Ishikawa (cell line): ENCODE measurements at regions not wholly inside any gene's neighbourhood (a gene's known extent, or its start where the extent isn't known, plus 50 kb on each side); places are given as distances from the start of the nearest gene placed in this dataset.

Experiments used
- EGR1 ChIP-seq: IDR thresholded peaks from 2 replicates; pipeline ENCODE4 v1.6.1; 2012
- RAD21 ChIP-seq: IDR thresholded peaks from 2 replicates; pipeline ENCODE4 v1.6.1; 2012; ENCODE audit warnings: low read depth
- YY1 ChIP-seq: IDR thresholded peaks from 2 replicates; pipeline ENCODE4 v1.6.1; 2012; ENCODE audit warnings: low read depth

DNA sequence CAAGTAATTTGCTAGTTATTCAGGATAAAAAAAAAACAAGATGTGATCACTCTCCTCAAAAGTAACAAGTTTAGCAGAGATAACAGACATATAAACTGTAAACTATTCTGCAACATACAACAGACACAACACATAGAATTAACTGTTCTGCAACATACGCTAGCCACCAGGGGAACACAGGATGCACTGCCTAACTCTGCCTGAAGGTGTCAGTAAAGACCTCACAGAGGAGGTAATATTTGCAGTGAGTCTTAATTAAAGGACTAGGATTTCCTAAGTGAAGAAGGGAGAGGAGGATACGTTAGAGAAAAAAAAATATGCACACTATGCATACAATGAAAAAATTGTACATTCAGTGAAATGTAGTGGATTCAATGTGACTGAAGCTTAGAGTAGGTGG is 129.6 kb downstream of the NBPF8 start:
- TF ChIP-seq RAD21, result peak; percentile 61

DNA sequence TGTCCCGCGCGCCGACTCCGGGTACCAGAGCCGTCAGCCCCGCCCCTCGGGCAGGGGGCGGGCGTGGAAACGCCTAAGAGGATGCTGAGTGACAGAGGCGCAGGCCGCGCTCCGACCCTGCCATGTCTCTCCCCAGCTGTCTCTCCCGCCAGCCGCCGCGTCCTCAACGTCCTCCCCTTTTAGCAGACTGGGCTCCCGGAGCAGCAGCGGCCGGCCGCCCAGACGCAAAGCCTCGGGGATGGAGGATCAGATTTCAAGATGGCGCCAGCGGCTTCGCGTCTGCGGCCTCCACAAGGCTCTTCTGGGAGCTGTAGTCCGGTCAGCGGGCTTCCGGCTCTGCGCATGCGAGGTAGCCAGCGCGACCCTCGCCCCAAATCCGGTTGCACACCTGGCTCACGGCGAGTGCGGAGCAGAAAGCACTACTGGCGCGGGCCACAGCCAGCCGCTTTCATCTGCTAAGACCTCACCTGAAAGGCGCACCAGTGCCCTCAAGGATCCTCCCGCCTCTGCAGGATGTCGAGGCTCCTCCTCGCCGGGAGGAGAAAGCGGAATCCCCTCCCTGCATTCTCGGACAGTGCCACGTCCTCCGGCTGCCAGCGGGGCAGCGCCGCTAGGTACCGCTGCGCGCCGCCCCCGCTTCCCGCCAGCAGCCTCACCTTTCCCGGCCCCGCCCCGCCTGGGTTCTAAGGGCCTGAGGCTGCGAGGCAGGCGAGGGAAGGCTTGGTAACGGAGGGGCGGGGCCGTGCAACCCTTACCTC is 143.6 kb downstream of the NBPF8 start:
- peak; percentile 29; the same call in 1 of the 2 replicates for TF ChIP-seq EGR1
- peak; percentile 73 for TF ChIP-seq YY1
